OCI-LY7 (cell line): ENCODE measurements at regions not wholly inside any gene's neighbourhood (a gene's known extent, or its start where the extent isn't known, plus 50 kb on each side); places are given as distances from the start of the nearest gene placed in this dataset.

Source experiments
- CTCF ChIP-seq: fragments of 200-600 bp; sonication (generic); conservative IDR thresholded peaks from 2 replicates; pipeline ENCODE4 v1.5.1; 2014; ENCODE audit warnings: mild to moderate bottlenecking, antibody characterized with exemption, low read length, moderate library complexity, mixed read lengths
- EZH2phosphoT487 ChIP-seq: fragments of 200-600 bp; sonication (generic); IDR thresholded peaks from 2 replicates; pipeline ENCODE4 v1.6.1; 2018; ENCODE audit warnings: low read depth, borderline replicate concordance, mild to moderate bottlenecking, mixed run types, antibody characterized with exemption, low read length, moderate library complexity, mixed read lengths

GRCh38 chr11:97107604-97108003 lies 717.8 kb downstream of the JRKL start:
- TF ChIP-seq CTCF (no peak), EZH2phosphoT487 (no peak)
